HG03575 (cell line): ENCODE measurements at regions not wholly inside any gene's neighbourhood (a gene's known extent, or its start where the extent isn't known, plus 50 kb on each side); places are given as distances from the start of the nearest gene placed in this dataset.
"Not testable (repeated sequence)": the region's sequence is repeated elsewhere in the genome, so short reads cannot be mapped to it uniquely, and the experiment has no call there.

ENCODE experiments used
- ATAC-seq: cut with Tn5 transposase; IDR thresholded peaks from one replicate; pipeline ENCODE4 v1.9.1; 2021; ENCODE audit not compliant: unreplicated experiment, insufficient number of reproducible peaks, low FRiP score; ENCODE audit errors: extremely low read depth

DNA sequence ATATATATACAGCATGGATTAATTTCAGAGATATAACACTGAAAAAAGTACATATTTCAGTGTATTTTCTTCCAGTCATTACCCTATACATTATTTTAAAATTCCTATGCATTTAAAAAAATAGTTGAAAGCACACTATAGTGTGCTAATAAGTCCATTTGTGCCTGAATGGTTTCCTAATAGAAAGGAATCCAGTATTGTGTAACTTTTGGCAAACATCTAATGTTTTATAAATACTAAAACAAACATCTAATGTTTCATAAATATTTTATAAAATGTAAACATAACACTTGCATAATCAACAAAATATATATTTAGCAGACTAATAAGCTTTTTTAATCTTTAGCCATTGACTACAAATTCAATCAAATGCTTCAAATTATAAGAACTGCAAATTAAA lies 126.6 kb upstream of the FIBIN start:
- ATAC-seq = no peak

DNA sequence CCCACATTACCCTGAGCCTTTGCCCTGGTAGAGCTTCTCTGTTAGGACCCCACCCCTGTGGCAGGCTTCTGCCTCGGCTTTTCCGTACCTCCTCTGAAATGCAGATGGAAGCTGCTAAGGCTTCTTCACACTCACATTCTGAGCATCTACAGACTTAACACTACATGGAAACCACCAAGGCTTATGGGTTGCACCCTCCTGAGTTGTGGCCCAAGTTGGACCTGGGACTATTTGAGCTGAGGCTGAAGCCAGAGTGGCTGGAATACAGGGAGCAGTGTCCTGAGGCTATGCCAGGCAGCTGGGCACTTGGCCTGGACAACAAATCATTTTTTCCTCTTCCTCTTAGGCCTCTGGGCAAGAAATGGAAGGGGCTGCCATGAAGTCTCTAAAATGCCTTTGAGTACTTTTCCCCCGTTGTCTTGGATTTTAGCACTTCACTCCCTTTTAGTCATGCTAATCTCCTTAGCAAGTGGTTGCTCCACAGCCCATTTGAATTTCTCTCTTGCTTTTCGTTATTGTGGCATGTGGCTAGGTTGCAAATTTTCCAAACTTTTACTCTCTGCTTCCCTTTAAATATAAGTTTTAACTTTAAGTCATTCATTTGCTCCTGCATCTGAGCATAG lies 114.8 kb upstream of the FIBIN start:
- no peak for ATAC-seq

DNA sequence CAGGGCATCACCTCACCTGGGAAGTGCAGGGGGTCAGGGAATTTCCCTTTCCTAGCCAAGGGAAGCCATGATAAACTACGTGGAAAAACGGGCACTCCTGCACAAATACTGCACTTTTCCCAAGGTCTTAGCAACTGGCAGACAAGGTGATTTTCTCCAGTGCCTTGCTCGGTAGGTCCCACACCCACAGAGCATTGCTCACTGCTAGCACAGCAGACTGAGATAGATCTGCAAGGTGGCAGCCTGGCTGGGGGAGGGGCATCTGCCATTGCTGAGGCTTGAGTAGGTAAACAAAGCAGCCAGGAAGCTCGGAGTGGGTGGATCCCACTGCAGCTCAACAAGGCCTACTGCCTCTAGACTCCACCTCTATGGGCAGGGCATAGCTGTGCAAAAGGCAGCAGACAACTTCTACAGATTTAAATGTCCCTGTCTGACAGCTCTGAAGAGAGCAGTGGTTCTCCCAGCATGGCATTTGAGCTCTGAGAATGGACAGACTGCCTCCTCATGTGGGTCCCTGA lies 111.5 kb upstream of the FIBIN start:
- not testable (repeated sequence) for ATAC-seq

DNA sequence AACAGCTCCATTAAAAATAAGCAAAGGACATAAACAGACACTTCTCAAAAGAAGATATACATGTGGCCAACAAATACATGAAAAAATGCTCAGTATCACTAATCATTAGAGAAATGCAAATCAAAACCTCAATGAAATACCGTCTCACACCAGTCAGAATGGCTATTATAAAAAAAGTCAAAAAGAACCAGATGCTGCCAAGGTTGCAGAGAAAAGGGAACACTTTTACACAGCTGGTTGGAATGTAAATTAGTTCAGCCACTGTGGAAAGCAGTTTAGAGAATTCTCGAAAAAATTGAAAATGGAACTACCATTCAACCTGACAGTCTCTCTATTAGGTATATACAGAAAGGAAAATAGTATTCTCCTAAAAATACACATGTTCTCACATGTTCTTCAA lies 102.4 kb upstream of the FIBIN start:
- no peak for ATAC-seq

DNA sequence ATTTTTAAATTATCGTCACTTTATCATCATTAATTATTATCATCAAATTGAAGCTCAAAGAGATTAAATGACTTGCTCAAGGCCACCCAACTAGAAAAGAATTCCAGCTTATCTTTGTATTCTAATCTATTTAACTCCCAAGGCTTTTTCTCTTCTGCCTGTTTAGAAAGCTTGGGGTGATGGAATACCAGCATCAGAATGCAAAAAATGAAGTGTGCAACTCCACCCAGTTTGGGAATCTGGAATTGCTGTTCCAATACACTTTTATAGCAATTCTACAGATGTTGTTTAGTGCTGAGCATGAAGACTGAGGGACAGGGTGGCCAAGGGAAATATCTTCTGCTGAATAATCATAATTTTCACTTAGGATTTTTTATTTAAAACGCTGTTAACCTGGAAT lies 97.2 kb upstream of the FIBIN start:
- ATAC-seq = no peak

DNA sequence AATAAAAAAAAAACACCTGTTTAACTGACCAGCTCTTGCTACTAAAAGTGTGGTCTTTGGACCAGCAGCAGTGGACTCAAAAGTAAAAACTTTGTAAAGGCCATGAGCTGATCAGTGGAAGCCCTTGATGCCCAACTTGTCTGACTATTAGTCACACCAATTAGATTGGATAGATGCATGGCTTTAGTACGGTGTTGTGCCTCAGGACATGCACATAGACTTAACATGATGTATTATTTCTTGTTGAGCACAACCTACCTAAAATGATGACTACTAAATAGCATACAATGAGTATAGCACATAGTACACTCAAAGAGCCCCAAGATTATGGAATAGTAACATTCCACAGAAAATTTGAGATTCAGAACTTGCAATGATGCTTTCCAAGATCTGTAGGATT lies 95.1 kb upstream of the FIBIN start:
- no peak for ATAC-seq

DNA sequence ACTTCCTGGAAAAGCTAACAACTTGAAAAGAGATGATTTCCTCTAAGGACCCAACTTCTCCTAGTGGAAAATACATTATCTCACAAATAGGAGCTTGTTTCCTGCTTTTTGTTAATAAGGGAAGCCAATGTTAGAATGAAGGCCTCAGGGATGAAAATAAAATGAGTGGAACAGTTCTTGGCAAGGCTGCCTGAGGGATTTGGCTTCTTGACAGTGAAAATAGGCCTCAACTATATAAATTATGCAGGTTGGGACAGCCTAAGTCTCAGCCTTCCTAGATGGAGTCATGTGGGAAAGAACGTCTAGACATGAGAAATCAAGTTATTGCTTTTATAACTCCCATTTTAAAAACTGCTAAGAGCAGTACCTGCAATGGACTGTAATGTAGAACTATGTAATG lies 92.8 kb upstream of the FIBIN start:
- no peak for ATAC-seq

DNA sequence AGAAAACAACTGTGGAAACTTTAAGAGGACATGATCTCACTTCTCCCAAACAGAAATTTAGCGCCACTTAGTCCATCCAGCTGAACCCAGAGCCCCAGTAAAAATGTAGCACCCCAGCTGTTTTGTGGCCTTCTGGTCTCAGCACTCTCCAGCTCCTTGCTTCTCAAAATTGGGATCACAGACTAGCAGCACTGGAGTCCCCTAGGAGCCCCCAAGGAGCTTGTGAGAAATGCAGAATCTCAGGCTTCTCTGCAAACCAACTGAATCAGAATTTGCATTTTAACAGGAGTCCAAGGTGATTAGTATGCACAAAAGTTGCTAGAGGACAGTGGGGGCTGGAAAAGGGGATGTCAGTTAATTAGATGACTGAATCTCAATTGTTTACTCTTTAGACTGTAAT lies 89.8 kb upstream of the FIBIN start:
- no peak for ATAC-seq

DNA sequence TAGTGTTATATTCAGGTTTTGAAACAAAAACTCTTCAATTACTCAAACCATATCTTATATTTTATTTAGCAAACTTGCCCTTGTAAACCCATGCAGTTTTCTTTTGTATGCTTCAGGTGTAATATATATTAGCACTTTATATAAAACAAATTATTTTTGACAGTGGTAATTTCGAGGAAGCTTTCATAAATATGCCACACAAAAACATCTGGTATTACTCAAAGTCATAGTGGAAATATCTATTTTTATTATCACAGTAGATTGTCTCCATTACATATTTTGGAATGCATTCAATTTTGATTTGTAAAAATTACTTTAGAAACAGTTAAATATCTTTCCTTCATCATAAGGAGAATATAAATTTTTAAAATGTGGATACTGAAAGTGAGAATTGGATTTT lies 89.1 kb upstream of the FIBIN start:
- ATAC-seq = no peak

DNA sequence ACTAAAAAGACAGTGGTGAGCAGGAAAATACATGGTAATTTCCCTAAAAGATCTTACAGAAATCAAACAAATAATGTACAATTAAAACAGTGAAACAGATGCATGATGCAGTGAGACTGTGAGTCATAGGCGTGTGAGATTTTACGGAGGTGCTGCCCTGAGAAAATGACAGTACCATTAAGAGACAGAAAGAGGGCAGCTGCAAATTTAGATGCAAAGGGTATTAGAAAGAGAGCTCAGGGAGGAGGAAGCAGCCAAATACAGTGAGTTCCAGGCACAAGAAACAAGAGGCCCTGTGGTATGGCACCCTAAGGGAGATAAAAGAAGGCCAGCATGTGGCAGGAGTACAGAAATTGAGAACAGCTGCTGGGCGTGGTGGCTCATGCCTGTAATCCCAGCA lies 88.5 kb upstream of the FIBIN start:
- ATAC-seq = no peak

DNA sequence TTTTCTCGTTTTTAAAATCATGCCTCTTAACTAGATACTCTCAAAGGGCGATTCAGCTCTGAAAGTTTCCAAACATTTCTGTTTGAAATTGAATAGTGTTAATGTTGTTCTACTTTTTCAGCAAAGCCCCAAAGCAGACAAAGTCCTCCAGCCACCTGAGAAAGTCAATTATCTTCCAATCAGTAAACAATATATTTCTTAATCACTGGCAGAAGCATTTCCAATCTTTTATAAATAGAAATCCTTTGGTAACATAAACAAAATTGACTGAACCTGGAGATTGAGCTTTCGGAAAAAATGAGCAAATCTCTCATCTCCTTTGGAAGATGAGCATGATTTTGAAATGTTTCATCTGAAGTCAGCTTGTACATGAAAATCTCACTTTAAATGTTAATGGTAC lies 84.4 kb upstream of the FIBIN start:
- no peak for ATAC-seq

DNA sequence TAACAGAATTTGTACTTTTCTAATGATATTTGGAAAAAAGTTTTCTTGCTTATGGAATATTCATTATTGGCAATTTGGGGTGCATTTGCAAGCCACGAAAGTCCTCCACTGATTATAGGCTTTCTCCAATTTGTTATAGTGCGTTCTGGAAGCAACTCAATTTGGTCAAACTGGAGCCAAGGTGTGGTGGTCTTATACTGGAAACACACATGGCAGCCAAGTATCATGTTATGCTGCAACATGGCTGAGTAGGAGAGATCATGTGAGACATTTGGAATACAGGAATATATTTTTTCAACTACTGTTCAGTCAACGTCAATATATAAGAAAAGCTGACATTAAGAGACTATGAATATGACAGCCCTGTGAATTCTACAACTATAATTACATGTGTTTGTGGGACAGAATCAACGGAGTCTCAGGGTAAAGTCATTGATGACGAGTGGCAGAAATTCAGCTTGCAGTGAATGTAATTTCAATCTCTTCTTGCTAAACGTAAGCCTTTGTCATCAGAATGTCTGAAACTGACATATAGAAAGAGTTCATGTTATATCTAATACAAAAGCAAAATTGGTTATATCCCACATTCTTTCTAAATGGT lies 83.8 kb upstream of the FIBIN start:
- ATAC-seq = no peak

DNA sequence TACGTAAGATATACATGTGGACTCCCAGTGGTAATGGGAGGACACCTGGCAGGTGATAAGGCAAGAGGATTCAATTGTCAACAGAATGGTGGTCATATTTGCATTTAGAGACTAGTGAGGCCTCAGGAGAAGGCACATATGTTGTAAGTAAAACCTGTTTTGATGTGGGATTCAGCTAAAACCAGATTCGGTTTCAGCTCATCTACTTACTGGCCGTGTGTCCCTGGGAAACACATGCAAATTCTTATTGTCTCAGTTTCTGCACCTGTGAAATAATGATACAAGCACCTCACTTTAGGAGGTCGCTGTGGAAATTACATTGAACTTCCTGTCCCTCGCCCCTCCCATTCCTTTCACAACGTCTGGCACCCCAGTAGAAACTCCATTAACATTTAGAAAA lies 78.9 kb upstream of the FIBIN start:
- peak; percentile 66 for ATAC-seq

DNA sequence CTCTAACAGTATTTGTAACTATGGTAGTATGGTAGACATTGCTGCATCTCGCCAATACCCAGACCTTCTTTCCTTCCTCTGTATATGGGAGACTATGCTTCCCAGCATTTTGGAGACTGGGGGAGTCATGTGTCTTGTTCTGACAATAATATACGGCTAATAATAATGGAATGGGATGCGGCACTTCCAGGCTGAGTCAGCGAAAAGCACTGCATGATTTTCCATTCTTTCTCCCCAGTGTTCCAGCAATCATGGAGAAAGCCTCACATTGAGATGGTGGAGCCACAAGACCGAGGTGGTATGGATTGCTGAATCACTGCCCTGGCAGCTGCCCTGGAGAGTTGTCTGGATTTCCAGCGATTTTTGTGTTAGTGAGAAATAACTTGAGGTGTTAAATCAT lies 77.1 kb upstream of the FIBIN start:
- ATAC-seq = no peak

DNA sequence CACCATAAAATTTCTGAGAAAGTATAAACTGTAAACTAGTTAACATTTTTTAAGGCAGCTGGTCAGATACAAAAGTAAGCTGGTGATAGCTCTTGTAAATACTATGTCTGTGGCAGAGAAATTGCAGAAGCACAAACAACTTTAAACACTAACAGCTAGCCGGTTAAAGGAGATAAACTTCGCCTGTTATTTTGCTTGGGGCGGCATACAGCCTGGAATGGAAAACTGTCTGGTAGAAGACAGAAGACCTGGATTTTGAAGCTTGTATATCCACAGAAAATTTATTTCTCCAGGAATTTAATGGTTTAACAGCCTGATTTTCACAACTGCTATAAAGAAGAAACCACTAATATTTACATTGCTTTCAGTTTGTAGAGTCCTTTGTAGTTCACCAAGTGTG lies 65.3 kb upstream of the FIBIN start:
- no peak for ATAC-seq

DNA sequence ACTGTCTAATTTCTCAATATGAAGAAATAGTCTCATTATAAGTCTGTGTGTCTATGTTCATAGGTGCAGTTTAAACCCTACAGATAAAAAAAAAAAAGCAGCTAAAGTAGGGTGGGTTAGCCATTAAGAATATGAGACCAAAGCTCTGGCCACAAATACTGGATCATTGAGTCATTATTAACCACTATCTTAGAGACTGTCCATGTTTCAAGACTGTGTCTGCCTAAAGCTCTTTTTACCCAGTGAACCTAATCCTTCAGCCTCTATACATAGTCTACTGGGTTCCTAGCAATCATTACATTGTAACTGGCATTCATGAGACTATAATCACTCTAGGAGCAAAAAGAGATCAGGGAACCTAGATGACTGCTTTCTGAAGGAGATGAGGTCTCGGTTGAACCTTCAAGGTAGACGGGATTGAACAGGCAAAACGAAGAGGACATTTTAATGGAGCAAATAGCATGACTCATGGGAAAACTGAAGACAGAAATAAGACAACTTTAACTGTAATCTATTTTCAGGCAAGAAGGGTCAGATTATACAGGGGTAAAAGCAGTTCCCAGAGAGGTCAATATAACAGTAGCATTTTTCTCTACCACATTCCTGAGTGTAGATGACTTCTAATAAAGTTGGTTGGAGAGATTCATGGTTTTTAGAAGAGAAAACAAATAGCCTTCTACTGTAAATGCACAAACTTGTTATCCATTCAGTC lies 64.0 kb upstream of the FIBIN start:
- no peak for ATAC-seq

DNA sequence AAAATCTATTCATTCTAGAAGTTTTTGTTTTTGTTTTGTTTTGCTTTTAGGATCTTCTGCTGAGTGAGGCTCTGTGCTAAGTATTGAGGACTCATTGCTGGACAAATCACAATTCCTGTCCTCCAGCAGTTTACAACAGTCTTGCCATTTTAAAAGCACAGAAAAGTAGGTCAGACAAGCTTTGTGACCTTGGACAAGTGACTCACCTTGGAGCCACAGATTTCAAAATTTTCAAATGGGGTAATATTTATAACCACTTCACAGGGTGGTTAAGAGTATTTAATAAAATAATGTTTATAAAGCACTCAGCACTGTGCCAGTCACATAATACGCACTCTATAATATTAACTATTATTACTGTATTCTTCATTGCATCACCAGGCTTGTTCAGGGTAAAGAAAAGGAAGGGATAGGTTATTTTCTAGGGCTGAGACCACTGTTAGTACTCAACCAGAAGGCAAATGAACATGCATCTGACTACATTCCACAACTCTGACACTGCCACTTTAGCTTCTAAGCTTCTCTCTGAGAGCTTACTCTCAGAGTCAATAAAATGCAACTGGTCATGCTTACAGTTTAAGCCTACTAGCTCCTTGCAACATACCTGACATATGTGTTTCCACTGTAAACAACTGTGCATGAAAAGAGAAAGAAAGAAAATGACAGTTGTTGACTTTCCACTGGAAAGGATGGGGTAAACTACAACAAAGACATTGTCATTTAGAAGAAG lies 63.2 kb upstream of the FIBIN start:
- ATAC-seq = no peak

DNA sequence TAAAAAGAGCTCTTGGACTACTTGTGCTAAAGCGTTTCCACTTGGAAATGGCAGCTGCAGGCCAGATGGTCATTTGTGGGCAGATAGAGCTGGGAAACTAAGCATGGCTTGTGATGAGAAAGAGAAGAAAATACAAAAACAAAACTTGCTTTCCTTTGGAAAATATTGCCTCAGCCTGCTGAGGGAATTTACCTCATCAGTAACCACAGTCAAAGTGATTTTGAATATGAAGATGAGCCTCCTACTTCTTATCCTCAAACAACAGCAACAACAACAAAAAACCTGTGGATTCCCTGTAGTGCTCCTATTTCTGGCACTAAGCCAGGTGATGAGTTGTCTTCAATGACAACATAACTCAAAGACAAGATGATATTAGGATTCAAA lies 62.7 kb upstream of the FIBIN start:
- no peak for ATAC-seq

DNA sequence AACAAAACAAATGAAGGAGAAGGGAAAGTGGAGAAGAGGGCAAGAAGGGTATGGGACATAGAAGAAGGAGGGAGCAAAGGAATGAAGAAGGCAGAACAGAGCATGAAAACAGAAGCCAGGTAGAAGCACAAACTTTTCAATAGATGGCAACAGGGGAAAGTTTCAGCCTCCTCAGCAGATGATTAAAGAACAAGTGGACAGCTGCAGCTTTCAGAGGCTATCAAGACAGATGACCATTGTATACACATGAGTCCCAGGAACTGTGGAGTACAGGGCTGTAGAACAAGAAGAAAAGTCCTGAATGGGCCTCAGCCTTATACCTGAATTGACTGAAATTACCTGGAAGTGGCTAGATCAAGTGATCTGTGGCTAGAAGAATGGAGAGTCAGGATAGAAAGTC lies 62.0 kb upstream of the FIBIN start:
- no peak for ATAC-seq

DNA sequence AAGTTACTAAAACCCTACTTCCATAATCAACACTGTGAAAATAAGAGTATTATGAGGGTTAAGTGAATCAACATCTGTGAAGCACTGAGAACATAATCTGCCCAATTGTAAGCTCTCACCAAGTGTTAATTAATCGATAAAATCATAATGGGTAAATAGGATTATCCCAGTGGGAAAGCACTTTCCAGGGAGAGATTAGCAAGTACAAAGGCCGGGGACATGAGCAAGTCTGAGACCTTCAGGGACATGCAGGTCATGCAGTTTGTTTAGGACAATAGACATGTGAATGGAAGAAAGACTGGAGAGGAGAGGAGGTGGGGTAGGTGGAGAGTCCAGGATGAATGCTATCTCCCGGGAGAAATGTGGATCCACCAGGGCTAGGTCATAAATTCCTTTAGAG lies 57.8 kb upstream of the FIBIN start:
- ATAC-seq = no peak
